DND-41 (cell line): ENCODE measurements at regions not wholly inside any gene's neighbourhood (a gene's known extent, or its start where the extent isn't known, plus 50 kb on each side); places are given as distances from the start of the nearest gene placed in this dataset.

Source experiments
- ATAC-seq: fragments of 200-7000 bp; cut with Tn5 transposase; 3 replicates; pipeline ENCODE4 v1.9.1; 2021; ENCODE audit warnings: low read depth; ENCODE audit not compliant: insufficient read depth
- DNase-seq: peaks from one replicate; pipeline ENCODE4 v3.0.0-alpha.2; 2020
- H2AFZ ChIP-seq: 2 replicates; pipeline ENCODE4 v1.6.0; 2012; ENCODE audit warnings: low read depth, low read length
- H3K27ac ChIP-seq: 2 replicates; pipeline ENCODE4 v1.5.1; 2012; ENCODE audit warnings: low read length, inconsistent platforms
- H3K27me3 ChIP-seq: fragments of 200-600 bp; sonication (generic); 2 replicates; pipeline ENCODE4 v1.6.0; 2012; ENCODE audit warnings: low read length, mild to moderate bottlenecking, inconsistent platforms; ENCODE audit not compliant: insufficient read depth, poor library complexity
- H3K36me3 ChIP-seq: 2 replicates; pipeline ENCODE4 v1.5.1; 2012; ENCODE audit warnings: low read length, inconsistent platforms; ENCODE audit not compliant: insufficient read depth
- H3K4me1 ChIP-seq: 2 replicates; pipeline ENCODE4 v1.5.1; 2012; ENCODE audit warnings: mild to moderate bottlenecking, low read length; ENCODE audit not compliant: insufficient read depth
- H3K4me2 ChIP-seq: 2 replicates; pipeline ENCODE4 v1.6.0; 2012; ENCODE audit warnings: mild to moderate bottlenecking, moderate library complexity, low read length, inconsistent platforms; ENCODE audit not compliant: insufficient read depth
- H3K4me3 ChIP-seq, 2 experiments: fragments of 200-600 bp in 1 of 2; shearing (Covaris generic) in 1 of 2; 2 replicates each; pipeline ENCODE4 v1.5.1; 2012 to 2016; ENCODE audit warnings: inconsistent platforms in 2 of 2, low read length in 2 of 2, mild to moderate bottlenecking in 2 of 2, low read depth in 1 of 2, moderate library complexity in 1 of 2
- H3K79me2 ChIP-seq: 2 replicates; pipeline ENCODE4 v1.6.0; 2012; ENCODE audit warnings: low read length, inconsistent platforms; ENCODE audit not compliant: insufficient read depth
- H3K9ac ChIP-seq: 2 replicates; pipeline ENCODE4 v1.6.0; 2012; ENCODE audit warnings: low read depth, mild to moderate bottlenecking, inconsistent platforms, low read length, moderate library complexity
- H3K9me3 ChIP-seq: 2 replicates; pipeline ENCODE4 v1.5.1; 2012; ENCODE audit warnings: low read length, moderate library complexity, mild to moderate bottlenecking, inconsistent platforms; ENCODE audit not compliant: insufficient read depth, severe bottlenecking
- H4K20me1 ChIP-seq: 2 replicates; pipeline ENCODE4 v1.6.0; 2012; ENCODE audit warnings: low read length; ENCODE audit not compliant: insufficient read depth
- CTCF ChIP-seq: IDR thresholded peaks from 2 replicates; pipeline ENCODE4 v1.5.1; 2012; ENCODE audit warnings: borderline replicate concordance, low read length, moderate library complexity, mild to moderate bottlenecking; ENCODE audit not compliant: poor library complexity, severe bottlenecking; ENCODE audit errors: extremely low read depth
- EZH2 ChIP-seq: IDR thresholded peaks from 3 replicates; pipeline ENCODE4 v1.6.1; 2012; ENCODE audit warnings: borderline replicate concordance, low read depth, mild to moderate bottlenecking, moderate library complexity, low read length, inconsistent platforms; ENCODE audit not compliant: severe bottlenecking

- Histone ChIP-seq H3K79me2 (no peaks in the 10 kb centered on the region), H3K9me3 (no peaks in the 10 kb centered on the region), H3K9ac (no peak overlapping the region), H3K4me2 (no peak overlapping the region), H3K27ac (no peak overlapping the region), H3K4me1 (no peaks in the 10 kb centered on the region), H3K27me3 (no peaks in the 10 kb centered on the region), H2AFZ (no peak overlapping the region), H4K20me1 (no peaks in the 10 kb centered on the region), H3K4me3 (no peak overlapping the region), H3K36me3 (no peaks in the 10 kb centered on the region)
- TF ChIP-seq CTCF (no peak), EZH2 (no peak)
- DNase-seq (no peak), ATAC-seq (no peak)
Measured at GRCh38 chr3:81170298-81170697, 591.1 kb downstream of the GBE1 start.

- no peaks in the 10 kb centered on the region for H3K27me3 ChIP-seq
- H3K4me1 ChIP-seq: no peaks in the 10 kb centered on the region
- DNase-seq (no peak), ATAC-seq (no peak)
- H3K4me2 ChIP-seq: no peak overlapping the region
- H3K9ac ChIP-seq: no peak overlapping the region
- no peaks in the 10 kb centered on the region for H3K79me2 ChIP-seq
- no peak overlapping the region for H3K27ac ChIP-seq
- no peaks in the 10 kb centered on the region for H4K20me1 ChIP-seq
- H2AFZ ChIP-seq: no peak overlapping the region
- H3K36me3 ChIP-seq: no peaks in the 10 kb centered on the region
- no peaks in the 10 kb centered on the region for H3K9me3 ChIP-seq
- no peak overlapping the region for H3K4me3 ChIP-seq
- no peak for TF ChIP-seq CTCF
- no peak for TF ChIP-seq EZH2
Measured at GRCh38 chr3:81164806-81165205, 596.6 kb downstream of the GBE1 start.

GRCh38 chr3:81161851-81162250 is 599.6 kb downstream of the GBE1 start:
- no peak for TF ChIP-seq CTCF
- TF ChIP-seq EZH2: no peak
- no peaks in the 10 kb centered on the region for H3K4me1 ChIP-seq
- H3K79me2 ChIP-seq: no peaks in the 10 kb centered on the region
- no peak overlapping the region for H3K27ac ChIP-seq
- no peaks in the 10 kb centered on the region for H3K27me3 ChIP-seq
- DNase-seq (no peak), ATAC-seq (no peak)
- no peak overlapping the region for H3K4me2 ChIP-seq
- no peaks in the 10 kb centered on the region for H3K9me3 ChIP-seq
- no peak overlapping the region for H2AFZ ChIP-seq
- H3K9ac ChIP-seq: no peak overlapping the region
- H3K4me3 ChIP-seq: no peak overlapping the region
- no peaks in the 10 kb centered on the region for H3K36me3 ChIP-seq
- no peaks in the 10 kb centered on the region for H4K20me1 ChIP-seq

- Histone ChIP-seq H3K36me3 (no peaks in the 10 kb centered on the region), H3K27ac (no peak overlapping the region), H3K9ac (no peak overlapping the region), H3K27me3 (no peaks in the 10 kb centered on the region), H3K4me1 (no peaks in the 10 kb centered on the region), H3K9me3 (no peaks in the 10 kb centered on the region), H2AFZ (no peak overlapping the region), H4K20me1 (no peaks in the 10 kb centered on the region), H3K4me3 (no peak overlapping the region), H3K4me2 (no peak overlapping the region), H3K79me2 (no peaks in the 10 kb centered on the region)
- DNase-seq (no peak), ATAC-seq (no peak)
- TF ChIP-seq CTCF: no peak
- TF ChIP-seq EZH2: no peak
Measured at GRCh38 chr3:81161100-81161499, 600.3 kb downstream of the GBE1 start.
